GM19463 (cell line): ENCODE measurements at regions not wholly inside any gene's neighbourhood (a gene's known extent, or its start where the extent isn't known, plus 50 kb on each side); places are given as distances from the start of the nearest gene placed in this dataset.

Source experiments
- ATAC-seq: cut with Tn5 transposase; IDR thresholded peaks from one replicate; pipeline ENCODE4 v1.9.1; 2021; ENCODE audit warnings: mild to moderate bottlenecking, moderate library complexity; ENCODE audit not compliant: unreplicated experiment

GRCh38 chr11:97231231-97231630, 841.4 kb downstream of the JRKL start:
- no peak for ATAC-seq

DNA sequence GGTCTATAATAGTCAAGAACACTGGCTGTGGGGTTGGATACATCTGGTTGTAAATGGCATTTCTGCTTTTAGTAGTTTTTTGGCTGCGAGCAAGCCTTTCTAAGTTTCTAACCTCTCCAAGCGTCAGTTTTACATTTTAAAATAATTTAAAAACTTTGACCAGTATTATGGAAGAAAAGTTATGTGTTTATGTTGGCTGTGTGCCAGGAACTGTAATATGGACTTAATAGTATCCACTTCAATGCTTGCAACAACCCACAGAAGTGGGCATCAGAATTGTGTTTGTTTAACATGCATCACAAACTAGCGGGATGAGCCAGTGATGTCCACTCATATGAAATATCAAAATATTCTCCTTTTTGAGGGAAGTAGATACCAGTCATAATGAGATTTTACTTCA, 844.2 kb downstream of the JRKL start:
- ATAC-seq: no peak

- ATAC-seq: no peak
Observed at GRCh38 chr11:97237151-97237550, 847.3 kb downstream of the JRKL start.

DNA sequence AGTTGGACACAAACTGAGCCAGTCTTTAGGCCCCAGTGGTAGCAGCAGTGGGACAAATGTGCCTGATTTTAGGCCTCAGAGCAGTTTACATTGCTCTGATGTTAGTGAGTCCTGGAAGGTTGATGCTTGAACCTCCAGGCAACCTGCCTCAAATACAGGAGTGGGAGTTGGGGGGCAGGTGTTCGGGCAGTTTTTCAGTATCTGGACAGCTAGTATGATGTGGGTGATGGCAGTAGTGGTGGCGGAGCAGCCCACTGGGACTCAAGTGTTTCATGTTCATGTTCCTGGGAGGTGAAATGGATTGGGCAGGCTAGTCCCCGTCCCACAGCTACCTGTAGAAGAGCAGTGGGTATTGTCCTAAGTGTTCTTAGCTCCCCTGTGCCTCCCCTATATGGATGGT, 857.8 kb downstream of the JRKL start:
- no peak for ATAC-seq

GRCh38 chr11:97254790-97255189, 865.0 kb downstream of the JRKL start:
- no peak for ATAC-seq

- ATAC-seq: no peak
Observed at GRCh38 chr11:97259434-97259833, 869.6 kb downstream of the JRKL start.

GRCh38 chr11:97259884-97260283, 870.1 kb downstream of the JRKL start:
- no peak for ATAC-seq

DNA sequence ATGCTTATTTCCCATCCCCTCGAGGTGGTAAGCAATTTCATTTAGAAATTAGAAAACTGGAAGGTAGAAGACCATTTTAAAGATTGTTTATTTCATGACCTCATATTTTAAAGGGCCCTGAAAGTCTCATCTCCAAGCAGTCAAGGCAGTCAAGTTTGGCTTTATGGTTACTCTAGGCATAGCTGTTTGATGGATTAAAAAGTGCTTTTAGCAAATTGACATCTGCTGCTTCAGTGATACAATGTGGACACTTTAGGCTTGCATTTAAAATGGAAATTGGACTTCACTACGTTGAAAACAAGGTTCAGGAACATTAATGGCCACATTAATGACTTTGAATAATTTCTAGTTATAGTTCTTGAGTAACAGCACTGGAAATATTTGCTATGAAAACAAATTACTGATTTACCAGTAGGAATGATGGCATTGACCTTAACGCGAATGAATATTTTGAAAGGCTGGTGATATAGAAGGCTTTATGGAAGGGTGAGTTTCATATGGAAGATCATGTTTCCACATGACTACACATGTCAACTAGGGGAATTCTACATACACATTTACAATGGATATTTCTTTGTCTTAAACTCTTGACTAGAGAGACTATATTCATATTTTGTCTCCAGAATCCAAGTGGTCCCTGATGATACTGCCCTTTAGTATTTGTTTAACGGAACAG, 873.5 kb downstream of the JRKL start:
- no peak for ATAC-seq

- peak; percentile 54 for ATAC-seq
Observed at GRCh38 chr11:97269527-97269926, 879.7 kb downstream of the JRKL start.

GRCh38 chr11:97279341-97279740, 889.5 kb downstream of the JRKL start:
- ATAC-seq: no peak

DNA sequence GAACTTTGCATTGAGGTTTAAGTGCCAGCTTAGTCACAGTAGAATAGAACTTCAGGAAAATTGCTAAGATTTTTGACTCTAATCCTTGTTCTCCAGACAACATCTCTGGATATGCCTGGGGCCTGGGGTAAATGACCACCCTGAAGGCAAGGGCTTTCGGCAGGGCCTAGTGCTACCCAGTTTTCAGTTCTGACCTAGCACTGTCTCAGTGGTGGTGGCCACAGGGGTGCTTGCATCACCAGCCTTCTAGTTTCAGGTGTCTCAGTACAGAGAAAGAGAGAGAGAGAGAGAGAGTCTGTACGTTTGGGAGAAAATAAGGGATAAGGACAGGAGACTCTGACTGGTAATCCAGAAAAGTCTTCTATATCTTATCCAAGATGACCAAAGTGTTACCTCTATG, 890.5 kb downstream of the JRKL start:
- ATAC-seq: no peak

- ATAC-seq: no peak
Observed at GRCh38 chr11:97289823-97290222, 900.0 kb downstream of the JRKL start.

DNA sequence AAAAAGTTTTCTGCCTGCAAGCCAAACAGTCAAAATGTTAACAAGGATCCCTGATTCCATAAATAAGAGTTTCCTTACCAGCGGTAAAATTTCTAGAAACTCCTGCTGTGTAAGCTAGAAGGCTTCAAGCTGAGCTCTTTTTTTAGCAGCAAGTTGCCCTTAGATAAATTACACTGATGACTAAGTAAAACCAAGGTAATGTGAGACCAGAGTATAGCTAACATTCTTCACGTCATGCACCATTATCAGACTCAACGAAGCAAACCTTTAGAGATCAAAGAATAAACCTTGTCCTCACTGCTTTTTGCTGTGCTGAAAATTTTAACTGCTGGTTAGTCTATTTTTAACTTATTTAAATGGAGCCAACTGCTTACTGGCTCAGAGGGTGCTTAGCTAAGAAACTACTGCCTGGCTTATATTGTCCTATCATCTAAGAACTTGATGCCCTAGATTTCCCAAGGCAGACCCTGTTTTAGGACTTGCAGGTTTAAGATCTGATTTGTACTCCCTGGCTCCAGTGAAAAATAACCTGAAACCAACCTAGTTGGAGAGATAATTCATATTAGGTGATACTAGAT, 900.7 kb downstream of the JRKL start:
- no peak for ATAC-seq

DNA sequence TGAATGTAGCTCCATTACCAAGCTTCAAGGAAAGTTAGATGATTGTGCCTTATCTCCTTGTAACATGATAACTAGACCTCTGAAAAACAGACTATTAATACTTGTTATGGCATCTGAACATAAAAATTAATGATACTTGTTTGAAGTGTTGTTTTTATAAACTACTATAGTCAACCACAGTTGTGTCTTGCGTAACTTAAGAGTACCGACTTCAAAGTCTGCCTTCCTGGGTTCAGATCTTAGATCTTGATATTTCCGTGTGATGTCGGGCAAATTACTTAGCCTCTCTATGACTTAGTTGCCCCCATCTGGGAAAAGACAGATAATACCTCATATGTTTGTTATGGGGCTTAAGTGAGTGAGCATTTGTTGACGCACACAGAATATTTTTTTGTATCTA, 906.5 kb downstream of the JRKL start:
- ATAC-seq: no peak

DNA sequence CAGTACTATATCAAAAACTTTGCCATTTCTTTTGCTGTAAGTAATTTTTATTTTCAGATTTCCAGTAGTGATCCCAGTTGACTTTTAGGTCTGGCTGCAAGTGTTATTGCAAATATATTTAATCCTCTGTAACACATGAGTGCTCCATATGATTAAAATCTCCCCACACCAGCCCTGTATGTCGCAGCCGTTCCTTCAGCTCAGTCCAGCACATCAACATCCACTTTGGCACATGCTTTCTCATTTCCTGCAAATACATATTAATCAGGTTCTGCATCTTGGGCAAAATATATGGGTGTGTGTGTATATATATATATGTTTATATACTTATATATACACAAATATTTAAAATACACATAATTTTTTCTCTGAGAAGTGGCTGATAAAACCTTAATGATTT, 919.5 kb downstream of the JRKL start:
- no peak for ATAC-seq

GRCh38 chr11:97325693-97326092, 935.9 kb downstream of the JRKL start:
- ATAC-seq: no peak

DNA sequence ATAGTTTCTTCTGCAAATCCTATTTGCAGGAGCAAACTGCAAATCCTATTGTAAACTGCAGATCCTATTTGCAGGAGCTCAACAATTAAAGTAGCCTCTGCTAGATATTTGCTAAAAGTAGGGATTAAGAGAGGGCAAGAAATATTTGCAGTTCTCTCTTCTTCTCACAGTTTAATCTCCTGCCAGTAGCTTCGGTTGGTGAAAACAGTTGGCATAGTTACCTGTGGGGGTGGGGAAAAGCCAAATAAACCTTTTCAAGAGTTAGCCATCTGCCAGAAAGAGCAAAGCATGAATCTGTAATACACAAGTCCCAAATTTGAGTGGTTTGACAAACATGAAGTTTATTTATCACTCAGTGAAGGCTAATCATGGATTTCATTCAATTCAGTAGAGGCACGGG, 942.5 kb downstream of the JRKL start:
- ATAC-seq: no peak

- no peak for ATAC-seq
Observed at GRCh38 chr11:97336064-97336463, 946.3 kb downstream of the JRKL start.

DNA sequence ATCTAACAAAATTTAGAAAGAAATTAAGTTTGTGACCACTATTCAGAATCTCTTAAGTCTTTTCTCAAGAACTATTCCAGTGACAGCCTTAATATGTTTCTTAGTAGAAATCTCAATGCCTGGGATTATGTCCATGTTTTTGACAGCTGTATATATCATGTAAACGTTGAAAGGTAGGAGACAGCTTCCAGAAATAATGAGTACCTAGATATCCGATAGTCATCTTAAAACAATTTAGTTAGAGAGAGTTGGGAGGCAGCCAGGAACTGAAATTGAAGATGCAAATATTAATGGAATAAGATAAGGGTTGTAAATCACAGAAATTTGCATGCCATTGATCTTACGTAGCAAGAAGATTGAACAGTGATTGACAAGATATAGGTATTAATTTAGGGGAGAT, 955.2 kb downstream of the JRKL start:
- ATAC-seq: no peak

DNA sequence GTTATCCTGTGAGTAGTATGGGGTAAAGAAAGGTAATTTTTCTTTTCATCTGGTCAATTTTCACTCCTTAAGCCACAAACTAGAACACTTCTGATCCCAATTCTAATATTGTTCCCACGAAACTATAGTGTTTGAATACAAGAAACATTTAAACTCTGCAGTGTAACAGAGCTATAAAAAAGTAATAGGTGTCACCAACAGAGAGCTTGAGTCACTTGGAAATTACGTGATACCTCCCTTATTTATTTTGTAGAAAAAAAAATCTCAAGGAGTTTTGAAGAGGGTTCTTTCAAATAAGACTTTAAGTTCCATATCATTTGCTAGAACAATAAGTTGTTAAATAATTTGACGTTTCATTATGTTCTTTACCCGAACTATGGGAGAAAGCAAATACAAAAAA, 959.4 kb downstream of the JRKL start:
- no peak for ATAC-seq

DNA sequence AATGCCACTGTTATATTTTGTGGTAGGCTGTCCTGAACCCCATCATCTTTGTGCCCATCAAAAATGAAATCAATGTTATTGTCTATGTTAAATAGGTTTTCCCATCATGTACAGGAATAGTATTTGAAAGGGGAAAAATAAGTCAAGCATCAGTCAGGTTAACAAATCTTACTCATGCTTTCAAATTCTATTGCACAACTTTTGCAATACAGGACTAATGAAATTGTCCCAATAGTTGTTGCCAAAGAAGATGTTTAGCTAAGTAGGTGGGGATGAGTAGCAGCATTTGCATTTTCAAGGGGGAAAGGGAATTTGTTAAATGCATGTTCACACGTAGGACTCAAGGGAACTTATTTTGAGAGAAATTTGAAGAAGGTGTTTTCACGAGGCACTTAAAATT, 962.1 kb downstream of the JRKL start:
- no peak for ATAC-seq

GRCh38 chr11:97354026-97354425, 964.2 kb downstream of the JRKL start:
- ATAC-seq: no peak

DNA sequence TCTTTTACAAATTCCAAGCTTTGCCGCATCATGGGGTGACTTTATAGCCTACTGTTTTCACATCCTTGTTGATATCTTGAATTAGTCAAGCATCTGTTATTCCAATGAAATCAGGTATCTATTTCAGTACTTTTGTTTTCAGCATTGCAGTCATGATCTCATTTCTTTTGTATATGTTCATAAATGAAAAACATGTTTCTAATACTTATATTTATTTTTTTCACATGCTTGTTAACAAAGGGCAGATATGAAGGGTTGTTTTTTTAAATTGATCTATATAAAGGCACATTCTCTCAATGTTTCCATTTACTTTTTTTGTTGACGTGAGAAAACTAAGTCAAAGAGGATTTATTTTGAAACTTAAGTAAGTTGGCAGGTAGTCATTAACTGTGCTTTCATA, 964.8 kb downstream of the JRKL start:
- ATAC-seq: no peak
